A673 (cell line): ENCODE measurements at regions not wholly inside any gene's neighbourhood (a gene's known extent, or its start where the extent isn't known, plus 50 kb on each side); places are given as distances from the start of the nearest gene placed in this dataset.
"Not testable (repeated sequence)": the region's sequence is repeated elsewhere in the genome, so short reads cannot be mapped to it uniquely, and the experiment has no call there.

Source experiments
- BruUV-seq: library from RNA; stranded (reverse); fragments of 400-500 nt; replicated peaks from 2 replicates; lab custom pipeline; 2021; lab: Mats Ljungman, UMichigan
- CTCF ChIA-PET: fragments of 300-600 bp; sonication (Branson Sonifier 250); formaldehyde crosslinking; loops from one replicate; lab custom pipeline; 2022; ENCODE audit warnings: antibody characterized with exemption; lab: Charles Lee
- POLR2A ChIA-PET: fragments of 300-600 bp; sonication (Branson Sonifier 250); formaldehyde crosslinking; loops from one replicate; lab custom pipeline; 2022; ENCODE audit warnings: antibody characterized with exemption; ENCODE audit not compliant: low non-redundant PET; lab: Charles Lee
- DNase-seq: peaks from one replicate; pipeline ENCODE4 v3.0.0-alpha.2; 2015; ENCODE audit warnings: low spot score
- H3K27ac ChIP-seq: fragments of 200-600 bp; sonication (generic); 2 replicates; pipeline ENCODE4 v1.5.1; 2016; ENCODE audit warnings: mixed run types, low read depth, mild to moderate bottlenecking, mixed read lengths, antibody characterized with exemption, low read length; ENCODE audit not compliant: poor library complexity, severe bottlenecking
- H3K27me3 ChIP-seq: fragments of 200-600 bp; sonication (generic); replicated peaks from 2 replicates; pipeline ENCODE4 v1.6.1; 2017; ENCODE audit warnings: mixed run types, low read depth, mild to moderate bottlenecking, mixed read lengths, antibody characterized with exemption, low read length; ENCODE audit not compliant: insufficient read depth, poor library complexity
- H3K36me3 ChIP-seq: fragments of 200-600 bp; sonication (generic); 2 replicates; pipeline ENCODE4 v1.6.1; 2016; ENCODE audit warnings: mixed run types, mild to moderate bottlenecking, mixed read lengths, antibody characterized with exemption, low read length; ENCODE audit not compliant: insufficient read depth, poor library complexity, severe bottlenecking
- H3K4me1 ChIP-seq: fragments of 200-600 bp; sonication (generic); 2 replicates; pipeline ENCODE4 v1.6.1; 2017; ENCODE audit warnings: mixed run types, mild to moderate bottlenecking, mixed read lengths, antibody characterized with exemption, low read length; ENCODE audit not compliant: insufficient read depth, poor library complexity, severe bottlenecking
- H3K4me3 ChIP-seq: fragments of 200-600 bp; sonication (generic); 2 replicates; pipeline ENCODE4 v1.5.1; 2016; ENCODE audit warnings: low read depth, mixed run types, mild to moderate bottlenecking, mixed read lengths, low read length; ENCODE audit not compliant: poor library complexity, severe bottlenecking
- H3K9me3 ChIP-seq: fragments of 200-600 bp; sonication (generic); 2 replicates; pipeline ENCODE4 v1.6.1; 2016; ENCODE audit warnings: mixed run types, low read depth, mild to moderate bottlenecking, mixed read lengths, antibody characterized with exemption, low read length; ENCODE audit not compliant: poor library complexity, severe bottlenecking
- CTCF ChIP-seq: fragments of 300-800, 200-600 bp; sonication (generic); conservative IDR thresholded peaks from 2 replicates; pipeline ENCODE4 v1.5.1; 2017; ENCODE audit warnings: low read depth, mild to moderate bottlenecking, antibody characterized with exemption, low read length, moderate library complexity, mixed read lengths
- EZH2 ChIP-seq: fragments of 200-600 bp; sonication (generic); IDR thresholded peaks from 2 replicates; pipeline ENCODE4 v1.6.1; 2017; ENCODE audit warnings: borderline replicate concordance, low read depth, mild to moderate bottlenecking, mixed read lengths, antibody characterized with exemption, low read length; ENCODE audit not compliant: poor library complexity, severe bottlenecking
- intact Hi-C: fragments of 100-400 bp; cut with micrococcal nuclease; formaldehyde crosslinking; loops from one replicate; pipeline ENCODE4 v1.10.0; 2022; ENCODE audit not compliant: unreplicated experiment

- Histone ChIP-seq H3K27ac (no peak overlapping the region), H3K27me3 (no peaks in the 10 kb centered on the region), H3K4me1 (no peaks in the 10 kb centered on the region), H3K36me3 (no peaks in the 10 kb centered on the region), H3K4me3 (no peak overlapping the region), H3K9me3 (no peaks in the 10 kb centered on the region)
- DNase-seq = no peak
- TF ChIP-seq EZH2 (no peak), CTCF (no peak)
- no TSS peak for BruUV-seq
- CTCF ChIA-PET = no interaction called here
- POLR2A ChIA-PET = interaction anchor here (0.7 kb wide), 1 partner anchor 784 kb away, joined by 3 read pairs; the partner anchor contains the start of gene MIB2
- intact Hi-C loops = no loop called here
Measured at GRCh38 chr1:831522-831921, 92.2 kb upstream of the SAMD11 start.

- TF ChIP-seq CTCF = no peak
- H3K9me3 ChIP-seq = no peaks in the 10 kb centered on the region
- intact Hi-C loops = no loop called here
- ChIA-PET POLR2A (interaction anchor here (0.7 kb wide), 1 partner anchor 783 kb away, joined by 3 read pairs; the partner anchor contains the start of gene MIB2), CTCF (no interaction called here)
- no peaks in the 10 kb centered on the region for H3K4me1 ChIP-seq
- H3K27me3 ChIP-seq = no peaks in the 10 kb centered on the region
- H3K27ac ChIP-seq = no peak overlapping the region
- no peak for DNase-seq
- H3K36me3 ChIP-seq = no peaks in the 10 kb centered on the region
- H3K4me3 ChIP-seq = no peak overlapping the region
- BruUV-seq = no TSS peak
Measured at GRCh38 chr1:832136-832535, 91.6 kb upstream of the SAMD11 start.

GRCh38 chr1:833226-833625 lies 90.5 kb upstream of the SAMD11 start:
- intact Hi-C loops, H3K4me3 ChIP-seq, H3K4me1 ChIP-seq, H3K9me3 ChIP-seq, H3K27ac ChIP-seq, H3K36me3 ChIP-seq, CTCF ChIA-PET, H3K27me3 ChIP-seq, DNase-seq, POLR2A ChIA-PET, BruUV-seq: not testable (repeated sequence)

- intact Hi-C loops, H3K27ac ChIP-seq, H3K27me3 ChIP-seq, H3K4me1 ChIP-seq, POLR2A ChIA-PET, H3K36me3 ChIP-seq, H3K4me3 ChIP-seq, BruUV-seq, H3K9me3 ChIP-seq, DNase-seq, CTCF ChIA-PET: not testable (repeated sequence)
Measured at GRCh38 chr1:835509-835908, 88.2 kb upstream of the SAMD11 start.

GRCh38 chr1:837601-838000 lies 86.1 kb upstream of the SAMD11 start:
- H3K36me3 ChIP-seq, H3K4me1 ChIP-seq, H3K9me3 ChIP-seq, CTCF ChIA-PET, BruUV-seq, H3K27ac ChIP-seq, intact Hi-C loops, H3K27me3 ChIP-seq, DNase-seq, H3K4me3 ChIP-seq, POLR2A ChIA-PET: not testable (repeated sequence)

- H3K27me3 ChIP-seq, H3K4me1 ChIP-seq, H3K4me3 ChIP-seq, H3K27ac ChIP-seq, H3K36me3 ChIP-seq, POLR2A ChIA-PET, BruUV-seq, CTCF ChIA-PET, H3K9me3 ChIP-seq, DNase-seq, intact Hi-C loops: not testable (repeated sequence)
Measured at GRCh38 chr1:838291-838690, 85.4 kb upstream of the SAMD11 start.
